ENCODE measurements at regions not wholly inside any gene's neighbourhood (a gene's known extent, or its start where the extent isn't known, plus 50 kb on each side); places are given as distances from the start of the nearest gene placed in this dataset.
"Not testable (repeated sequence)": the region's sequence is repeated elsewhere in the genome, so short reads cannot be mapped to it uniquely, and the experiment has no call there.

DNA sequence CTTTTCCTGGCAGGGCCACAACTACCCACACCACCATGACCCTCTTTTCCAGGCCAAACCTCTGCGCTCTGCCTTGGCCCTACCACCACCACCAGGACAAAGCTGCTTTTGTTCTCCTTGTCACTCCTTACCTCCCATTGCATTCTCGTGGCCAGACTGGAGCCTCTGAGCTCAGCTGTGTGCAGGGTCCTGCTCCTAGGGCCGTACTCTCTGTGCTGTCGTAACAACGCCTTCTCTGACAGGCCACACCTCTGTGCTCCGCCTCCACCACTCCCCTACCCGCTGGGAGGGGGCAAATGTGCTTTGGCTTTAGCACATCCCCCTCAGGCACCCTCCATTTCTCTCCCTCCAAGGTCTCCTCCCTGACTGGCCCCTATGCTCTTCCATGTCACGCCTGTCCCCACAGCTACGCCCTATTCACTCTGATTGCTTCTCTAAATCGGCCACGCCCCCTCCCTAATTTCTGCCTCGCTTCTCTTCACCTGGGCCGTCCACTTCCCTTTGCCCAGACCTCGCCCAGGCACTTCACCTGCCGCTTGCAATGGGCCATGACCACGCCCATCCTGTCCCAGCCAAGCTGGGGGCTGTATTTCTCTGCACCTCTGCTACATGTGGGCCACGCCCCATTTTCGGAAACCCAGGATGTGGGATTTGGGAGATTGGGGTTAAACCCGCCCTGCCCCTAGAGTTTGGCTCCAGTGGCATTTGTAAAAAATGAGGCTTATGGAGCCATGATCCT, 472.3 kb downstream of the KLF12 start:
- DNase-seq: no peak

GRCh38 chr13:73661066-73661465, 473.1 kb downstream of the KLF12 start:
- no peak for DNase-seq

DNA sequence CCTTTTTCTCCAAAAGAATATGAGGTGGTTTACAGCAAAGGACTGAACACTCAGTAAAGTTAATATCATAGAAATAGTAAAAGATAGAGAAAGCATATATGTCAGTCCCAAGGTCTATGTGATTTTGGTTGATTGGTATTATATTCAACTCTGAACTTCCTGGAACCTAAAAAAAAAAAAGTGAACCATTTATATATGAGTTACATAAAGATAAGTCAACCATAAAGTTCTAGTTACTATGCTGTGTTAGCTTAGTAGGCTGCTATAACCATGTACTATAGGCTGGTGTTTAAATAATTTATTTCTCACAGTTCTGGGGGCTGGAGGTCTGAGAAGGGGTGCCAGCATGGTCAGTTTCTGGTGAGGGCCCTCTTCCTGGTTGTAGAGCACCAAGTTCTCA, 475.6 kb downstream of the KLF12 start:
- DNase-seq: no peak

DNA sequence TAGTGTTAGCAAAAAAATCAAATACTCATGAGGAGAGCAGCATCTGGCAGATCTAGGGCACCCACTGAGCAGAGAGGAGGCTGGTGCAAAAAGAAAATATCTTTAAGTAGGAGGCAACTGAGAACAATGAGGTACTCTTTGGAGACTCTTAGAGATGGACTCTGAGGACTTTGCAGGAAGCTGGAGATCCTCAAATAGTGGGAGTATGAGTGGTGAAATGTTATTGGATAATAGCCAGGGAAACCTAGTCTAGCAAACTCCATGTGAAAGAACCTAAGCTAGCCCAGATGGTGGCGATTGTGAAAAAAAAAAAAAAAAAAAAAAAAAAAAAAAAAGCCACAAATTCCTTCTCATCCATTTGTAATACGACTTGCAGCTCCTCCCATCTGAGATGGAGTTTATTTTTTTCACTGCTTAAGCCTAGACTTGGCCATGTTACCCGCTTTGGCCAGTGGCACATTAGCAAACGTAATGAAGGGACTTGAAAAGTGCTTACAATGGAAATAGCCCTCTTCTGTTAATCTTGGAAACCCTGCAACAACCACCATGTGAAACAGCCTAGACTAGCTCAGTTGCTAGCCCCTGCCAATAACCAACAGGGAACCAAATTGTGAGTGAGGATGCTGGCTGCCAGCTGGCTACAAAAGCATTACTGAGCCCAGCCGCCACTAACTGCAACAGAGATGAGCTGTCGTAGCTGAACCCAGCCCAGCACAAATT, 476.2 kb downstream of the KLF12 start:
- no peak for DNase-seq

GRCh38 chr13:73656863-73657262, 477.3 kb downstream of the KLF12 start:
- no peak for DNase-seq

- no peak for DNase-seq
Measured at GRCh38 chr13:73653688-73654087, 480.5 kb downstream of the KLF12 start.

DNA sequence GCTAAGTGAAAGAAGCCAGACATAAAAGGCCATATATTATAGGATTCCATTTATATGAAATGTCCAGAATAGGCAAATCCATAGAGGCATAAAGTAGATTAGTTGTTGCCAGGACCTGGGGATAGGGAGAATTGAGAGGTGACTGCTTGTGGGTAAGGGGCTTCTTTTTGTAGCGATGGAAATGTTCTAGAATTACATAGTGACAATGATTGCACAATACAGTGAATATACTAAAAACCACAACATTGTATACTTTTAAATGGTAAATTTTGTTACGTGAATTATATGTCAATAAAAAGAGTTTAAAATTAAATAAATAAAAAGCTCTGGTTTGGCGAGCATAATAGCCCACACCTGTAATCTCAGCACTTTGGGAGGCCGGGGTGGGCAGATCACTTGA, 486.8 kb downstream of the KLF12 start:
- DNase-seq: no peak

DNA sequence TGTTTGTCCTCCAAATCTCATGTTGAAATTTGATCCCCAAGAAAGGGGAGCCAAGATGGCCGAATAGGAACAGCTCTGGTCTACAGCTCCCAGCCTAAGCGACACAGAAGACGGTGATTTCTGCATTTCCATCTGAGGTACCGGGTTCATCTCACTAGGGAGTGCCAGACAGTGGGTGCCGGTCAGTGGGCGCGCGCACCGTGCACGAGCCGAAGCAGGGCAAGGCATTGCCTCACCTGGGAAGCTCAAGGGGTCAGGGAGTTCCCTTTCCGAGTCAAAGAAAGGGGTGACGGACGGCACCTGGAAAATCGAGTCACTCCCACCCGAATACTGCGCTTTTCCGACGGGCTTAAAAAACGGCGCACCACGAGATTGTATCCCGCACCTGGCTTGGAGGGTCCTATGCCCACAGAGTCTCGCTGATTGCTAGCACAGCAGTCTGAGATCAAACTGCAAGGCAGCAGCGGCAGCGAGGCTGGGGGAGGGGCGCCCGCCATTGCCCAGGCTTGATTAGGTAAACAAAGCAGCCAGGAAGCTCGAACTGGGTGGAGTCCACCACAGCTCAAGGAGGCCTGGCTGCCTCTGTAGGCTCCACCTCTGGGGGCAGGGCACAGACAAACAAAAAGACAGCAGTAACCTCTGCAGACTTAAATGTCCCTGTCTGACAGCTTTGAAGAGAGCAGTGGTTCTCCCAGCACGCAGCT, 493.6 kb downstream of the KLF12 start:
- DNase-seq: not testable (repeated sequence)

DNA sequence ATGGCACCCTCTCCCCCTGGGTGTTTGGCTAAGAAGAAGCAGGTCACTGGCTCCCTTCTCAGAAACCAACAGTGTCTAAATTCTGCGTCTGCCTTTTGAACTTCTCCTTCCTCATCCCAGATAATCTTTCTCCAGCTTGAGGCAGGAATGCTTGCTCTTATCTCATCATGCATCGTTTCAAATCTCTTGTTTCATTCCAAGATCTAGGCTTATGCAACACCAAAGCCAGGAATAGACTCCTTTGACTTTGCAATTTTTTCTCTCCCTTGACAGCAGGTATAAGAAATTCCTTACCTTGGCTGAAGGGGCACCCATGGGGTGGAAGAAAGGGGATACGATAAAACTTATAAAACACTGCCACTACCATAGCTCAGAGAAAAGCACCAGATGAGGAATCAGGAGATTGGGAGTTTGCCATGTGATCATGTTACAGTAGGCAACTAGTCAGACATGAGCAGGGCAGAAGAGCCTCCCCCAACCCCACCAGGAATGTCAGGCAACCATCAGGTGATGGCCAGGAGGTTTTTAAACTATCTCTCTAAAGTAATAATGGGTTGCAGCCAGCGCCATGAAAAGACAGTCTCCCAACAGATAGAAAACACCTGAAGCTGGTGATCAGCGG, 498.9 kb downstream of the KLF12 start:
- DNase-seq: no peak

GRCh38 chr13:73633817-73634460, 500.3 kb downstream of the KLF12 start:
- no peak for DNase-seq

DNA sequence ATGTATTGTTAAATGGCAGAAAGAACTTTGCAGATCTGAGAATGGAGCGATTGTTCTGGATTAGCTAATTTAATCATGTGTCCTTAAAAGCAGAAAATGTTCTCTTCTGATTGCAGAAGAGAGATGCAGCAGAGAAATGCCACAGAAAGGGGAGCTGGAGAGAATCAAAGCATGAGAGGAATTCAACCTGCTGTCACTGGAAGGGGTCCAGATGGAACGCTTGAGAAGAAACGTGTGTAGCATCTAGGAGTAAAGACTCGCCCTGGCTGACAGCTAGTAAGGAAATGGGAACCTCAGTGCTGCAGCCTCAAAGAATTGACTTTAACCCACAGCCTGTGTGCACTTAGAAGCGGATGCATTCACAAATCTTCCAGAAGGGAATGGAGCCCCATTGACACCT, 502.8 kb downstream of the KLF12 start:
- DNase-seq: no peak

DNA sequence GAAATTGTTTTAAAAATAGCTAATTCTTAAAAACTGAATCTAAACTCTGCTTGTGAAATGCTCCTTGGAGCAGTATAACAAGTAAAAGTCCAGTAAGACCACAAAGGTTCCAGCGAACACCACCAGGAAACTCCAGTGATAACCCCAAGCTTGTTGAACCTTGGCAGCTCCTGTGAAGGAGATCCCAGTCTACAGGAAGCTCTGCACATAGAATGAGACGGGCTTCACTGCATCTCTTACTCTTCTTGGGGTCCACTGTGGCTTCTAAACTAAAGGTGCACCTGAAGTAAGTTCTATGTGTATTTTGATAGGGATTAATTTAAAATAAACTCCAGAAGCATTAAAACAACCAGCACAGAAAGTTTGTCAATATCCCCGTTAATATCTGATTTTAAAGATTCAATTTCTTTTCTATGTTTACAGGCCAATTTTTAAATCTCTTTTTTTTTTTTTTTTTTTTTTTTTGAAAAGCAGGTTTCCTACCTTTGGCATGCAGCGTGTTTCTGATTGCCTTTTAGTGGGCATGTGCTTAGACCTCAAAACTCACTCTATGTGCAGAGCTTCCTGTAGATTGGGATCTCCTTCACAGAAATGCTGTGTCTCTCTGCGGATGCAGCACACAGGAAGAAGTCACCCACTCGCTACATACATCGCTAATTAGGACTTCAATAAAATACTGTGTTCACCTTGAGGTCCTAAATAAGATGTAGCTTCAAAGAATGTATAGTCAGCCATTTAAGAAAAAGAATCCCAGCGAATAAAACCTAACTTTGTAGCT, 508.5 kb downstream of the KLF12 start:
- no peak for DNase-seq

GRCh38 chr13:73623281-73623680, 510.9 kb downstream of the KLF12 start:
- DNase-seq: no peak

DNA sequence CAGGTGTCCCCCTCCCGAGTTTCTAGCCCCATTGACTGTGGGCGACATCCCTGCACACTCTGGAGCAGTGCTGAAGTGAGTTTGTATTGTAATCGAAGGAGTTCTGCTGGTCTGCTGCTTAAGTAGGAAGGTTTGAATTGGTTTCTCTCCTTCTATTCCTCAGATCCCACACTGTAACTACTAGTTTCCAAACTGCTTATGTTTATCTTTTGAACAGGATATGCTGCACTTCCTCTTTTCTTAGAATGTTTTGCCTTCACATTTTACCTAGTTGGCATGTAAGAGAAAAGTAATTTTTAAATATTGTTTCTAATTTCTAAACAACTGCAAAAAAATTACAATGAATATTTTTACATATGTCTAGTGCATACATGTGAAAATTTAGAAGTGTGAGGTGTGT, 511.8 kb downstream of the KLF12 start:
- DNase-seq: no peak

- no peak for DNase-seq
Measured at GRCh38 chr13:73618275-73618865, 515.8 kb downstream of the KLF12 start.

- DNase-seq: no peak
Measured at GRCh38 chr13:73616861-73617260, 517.3 kb downstream of the KLF12 start.

DNA sequence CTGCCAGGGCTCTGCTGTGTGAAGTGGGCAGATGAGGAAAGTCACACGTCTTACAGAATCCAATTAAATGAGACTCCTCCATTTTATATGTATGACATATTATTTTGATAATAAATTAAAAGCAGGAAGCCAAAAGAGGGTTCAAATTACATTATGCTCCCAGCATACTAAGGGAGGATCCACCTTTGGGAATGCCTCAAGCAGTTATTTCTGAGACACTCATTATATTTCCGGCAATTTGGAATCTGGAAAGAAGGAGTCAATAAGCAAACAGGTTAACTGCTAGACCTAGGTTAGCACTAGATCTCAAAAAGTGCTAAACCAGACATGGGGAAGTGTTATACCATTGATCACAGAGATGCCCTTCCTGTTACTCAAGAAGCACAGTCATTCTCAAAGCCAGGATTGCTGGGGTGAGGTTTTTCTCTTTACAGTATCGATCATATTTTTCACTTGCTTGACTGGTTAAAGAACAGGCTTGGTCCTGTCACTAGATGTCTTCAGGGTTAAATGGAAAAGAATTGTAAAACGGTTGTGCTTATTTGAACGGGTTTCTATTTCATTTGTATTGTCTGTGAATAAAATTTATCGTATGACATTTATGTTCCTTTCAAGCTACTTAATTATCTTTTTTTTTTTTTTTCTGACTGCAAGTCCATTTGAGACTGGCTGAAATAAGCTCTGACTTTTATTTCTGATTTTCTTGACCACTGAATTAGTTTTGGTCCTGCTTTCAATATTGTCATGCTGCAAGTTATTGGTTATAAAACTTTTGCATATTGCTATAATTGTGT, 523.2 kb downstream of the KLF12 start:
- no peak for DNase-seq

GRCh38 chr13:73608711-73609485, 525.3 kb downstream of the KLF12 start:
- DNase-seq: no peak

DNA sequence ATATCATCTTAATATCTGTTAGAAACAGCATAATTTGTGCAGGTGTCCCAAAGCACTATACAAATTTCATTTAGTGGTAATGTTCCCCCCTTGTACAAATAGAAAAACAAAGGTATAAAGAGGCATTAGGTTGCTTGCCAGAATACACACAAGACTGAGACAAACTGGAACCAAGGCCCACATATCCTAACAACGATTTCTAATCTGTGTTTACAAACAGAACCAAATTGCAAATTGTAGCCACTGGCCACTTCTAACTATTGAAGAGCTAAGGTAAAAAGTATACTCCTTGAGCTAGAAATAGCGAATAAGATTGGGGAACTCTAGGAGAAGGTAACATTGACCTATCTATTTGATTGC, 526.1 kb downstream of the KLF12 start:
- no peak for DNase-seq

- no peak for DNase-seq
Measured at GRCh38 chr13:73607489-73608156, 526.6 kb downstream of the KLF12 start.

Data from NCI-H1048 (cell line).